HCEC 1CT (cell line): ENCODE measurements at regions not wholly inside any gene's neighbourhood (a gene's known extent, or its start where the extent isn't known, plus 50 kb on each side); places are given as distances from the start of the nearest gene placed in this dataset.

Experiments used
- DNase-seq: peaks from one replicate; pipeline ENCODE4 v3.0.0-alpha.2; 2017

DNA sequence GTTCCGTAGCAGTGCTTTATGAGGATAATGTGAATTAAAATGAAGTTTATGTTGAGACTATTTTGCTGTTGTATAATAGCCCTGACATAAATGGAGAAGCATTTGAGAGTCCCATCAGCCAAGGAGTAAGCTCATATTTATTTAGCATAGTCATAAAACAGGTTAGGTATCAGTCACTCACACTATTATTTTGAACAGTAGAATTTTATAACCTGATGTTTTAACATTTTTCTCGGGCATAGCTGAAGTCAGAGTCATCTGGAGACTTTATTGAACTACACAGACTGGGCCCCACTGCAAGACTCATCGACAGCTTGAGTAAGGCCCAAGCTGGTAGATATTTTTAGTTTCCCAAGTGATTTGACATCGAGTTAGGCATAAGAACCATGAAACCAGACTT lies 620.3 kb upstream of the WWC1 start:
- peak; percentile 49 for DNase-seq

DNA sequence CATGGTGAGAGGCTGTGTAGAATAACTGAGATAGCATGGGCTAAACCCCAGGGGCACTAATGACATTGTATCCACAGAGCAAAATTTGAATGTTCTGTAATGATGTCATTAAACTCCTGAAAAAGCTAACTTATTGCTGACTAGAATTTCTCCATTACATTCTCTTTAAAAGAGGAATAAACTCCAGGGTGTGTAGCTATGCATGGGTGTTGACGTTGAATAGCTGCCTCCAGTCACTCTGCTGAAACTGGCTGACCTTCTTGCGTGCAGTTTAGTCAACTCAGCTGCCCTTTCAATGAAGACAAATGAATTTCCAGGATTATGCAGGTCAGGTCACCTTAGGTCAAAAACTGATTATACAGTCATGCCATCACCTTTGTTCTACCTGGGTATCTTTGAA lies 617.5 kb upstream of the WWC1 start:
- no peak for DNase-seq

GRCh38 chr5:167678481-167678880 lies 613.0 kb upstream of the WWC1 start:
- peak; percentile 25 for DNase-seq

- DNase-seq, result peak; percentile 36
Measured at GRCh38 chr5:167684251-167684650, 607.2 kb upstream of the WWC1 start.

- peak; percentile 82 for DNase-seq
Measured at GRCh38 chr5:167688341-167689130, 602.9 kb upstream of the WWC1 start.

GRCh38 chr5:167694325-167695147 lies 596.9 kb upstream of the WWC1 start:
- no peak for DNase-seq

DNA sequence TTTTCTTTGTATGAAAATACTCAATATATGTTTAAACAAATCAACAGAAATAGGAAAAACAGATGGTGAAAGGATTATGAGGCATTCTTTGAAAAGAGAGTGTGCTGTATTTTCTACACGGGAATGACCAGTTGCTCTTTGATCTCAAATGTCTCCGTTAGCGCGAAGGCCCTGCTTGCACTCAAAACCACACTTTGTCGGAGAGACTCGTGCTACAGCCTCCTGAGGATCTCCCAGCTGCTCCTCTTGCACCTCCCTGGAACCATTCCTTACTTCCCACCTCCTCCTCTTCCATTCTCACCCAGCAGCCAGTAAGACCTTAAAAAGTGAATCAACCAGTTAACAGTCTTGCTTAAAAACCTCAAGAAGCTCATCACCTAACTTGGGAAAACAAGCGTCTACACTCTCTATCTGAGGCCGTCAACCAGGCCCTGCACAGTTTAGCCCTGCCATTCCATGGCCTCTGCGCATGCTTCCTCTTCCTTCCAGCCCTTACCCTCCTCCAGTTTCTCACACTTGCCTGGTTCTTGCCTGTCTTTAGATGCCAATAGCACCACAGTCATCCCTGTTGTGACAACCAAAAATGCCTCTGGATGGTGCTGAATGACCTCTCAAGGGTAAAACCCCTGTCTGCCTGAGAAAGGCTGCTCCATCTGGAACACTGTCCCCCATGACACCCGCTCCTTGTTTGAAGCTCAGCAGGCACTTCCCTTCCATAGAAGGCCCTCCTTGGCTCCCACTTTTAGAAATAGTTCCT lies 594.7 kb upstream of the WWC1 start:
- DNase-seq, result no peak

GRCh38 chr5:167699432-167699831 lies 592.0 kb upstream of the WWC1 start:
- DNase-seq, result peak; percentile 100

- DNase-seq, result no peak
Measured at GRCh38 chr5:167701051-167701450, 590.4 kb upstream of the WWC1 start.

GRCh38 chr5:167702014-167702413 lies 589.4 kb upstream of the WWC1 start:
- DNase-seq, result no peak

DNA sequence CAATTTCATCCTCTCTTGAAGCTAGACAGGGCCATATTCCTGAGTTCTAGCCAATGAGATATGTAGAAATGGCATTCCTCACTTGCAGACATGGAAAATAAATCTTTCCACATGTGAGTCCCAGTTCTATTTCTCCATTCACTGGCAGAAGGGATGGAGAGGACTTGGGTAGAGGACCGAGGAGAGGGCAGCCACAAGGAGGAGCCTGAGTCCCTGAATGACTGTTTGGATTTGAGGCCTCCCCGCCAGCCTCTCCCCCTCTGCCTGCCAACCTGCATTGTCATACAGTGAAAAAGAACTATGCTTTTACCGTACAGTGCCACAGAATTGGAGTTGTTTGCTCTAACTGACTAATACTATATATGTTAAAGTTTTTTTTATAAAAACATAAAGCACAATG lies 583.0 kb upstream of the WWC1 start:
- no peak for DNase-seq

- no peak for DNase-seq
Measured at GRCh38 chr5:167709625-167710024, 581.8 kb upstream of the WWC1 start.

- no peak for DNase-seq
Measured at GRCh38 chr5:167710444-167711073, 580.9 kb upstream of the WWC1 start.

GRCh38 chr5:167712986-167713585 lies 578.4 kb upstream of the WWC1 start:
- DNase-seq, result no peak

- no peak for DNase-seq
Measured at GRCh38 chr5:167713896-167714295, 577.5 kb upstream of the WWC1 start.

- DNase-seq, result peak; percentile 61
Measured at GRCh38 chr5:167716126-167716775, 575.2 kb upstream of the WWC1 start.

- peak; percentile 83 for DNase-seq
Measured at GRCh38 chr5:167720259-167720658, 571.2 kb upstream of the WWC1 start.

DNA sequence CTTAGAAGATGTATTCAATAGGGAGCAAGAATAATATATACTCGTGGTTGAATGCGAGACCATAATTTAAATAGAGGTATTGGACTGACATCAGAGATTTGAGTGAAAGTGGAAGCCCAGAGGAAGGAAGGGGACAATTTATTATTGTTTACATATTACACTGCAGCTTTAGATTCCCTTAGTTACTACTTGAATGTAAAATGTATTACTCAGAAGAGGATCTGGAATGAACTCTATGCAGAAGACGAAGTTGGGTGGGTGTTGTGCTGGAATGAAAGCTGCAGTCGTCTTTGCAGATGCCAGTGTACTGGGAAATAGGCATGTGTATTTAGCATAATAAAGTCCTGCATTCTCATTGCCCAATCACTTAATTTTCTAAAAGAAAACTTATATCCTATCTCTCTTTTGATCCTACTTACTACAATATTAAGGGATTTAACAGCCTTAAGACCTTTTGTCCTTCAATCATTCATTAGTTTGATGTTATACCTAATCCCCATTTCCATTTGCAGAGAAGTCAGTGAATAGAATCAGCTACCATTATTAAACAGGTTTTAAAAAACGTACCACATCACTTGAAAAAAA lies 570.7 kb upstream of the WWC1 start:
- peak; percentile 65 for DNase-seq

DNA sequence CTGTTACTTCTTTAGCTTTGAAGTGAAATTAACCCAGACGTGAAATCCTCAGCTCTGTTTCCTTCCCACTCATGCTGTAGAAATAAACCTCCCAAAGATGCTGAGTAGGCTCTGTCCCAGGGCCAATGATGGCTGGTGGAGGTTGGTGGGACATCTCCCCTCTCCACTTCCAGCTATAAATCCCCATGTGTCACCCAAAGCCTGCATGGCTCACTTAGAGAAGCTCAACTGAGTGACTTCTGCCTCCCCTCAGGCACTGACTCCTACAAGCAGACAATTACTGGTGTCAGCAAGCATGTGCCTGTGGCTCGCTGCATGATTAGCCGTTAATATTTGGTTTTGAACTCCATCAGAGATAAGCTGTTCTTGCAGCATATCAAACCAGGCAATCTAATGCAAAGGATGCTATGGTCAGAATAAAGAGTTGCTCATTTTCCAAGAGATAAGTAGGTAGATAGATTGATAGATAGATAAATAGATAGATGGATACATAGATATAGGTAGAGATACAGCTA lies 569.5 kb upstream of the WWC1 start:
- no peak for DNase-seq

GRCh38 chr5:167723254-167723871 lies 568.1 kb upstream of the WWC1 start:
- peak; percentile 69 for DNase-seq

- DNase-seq, result peak; percentile 30
Measured at GRCh38 chr5:167725264-167725663, 566.2 kb upstream of the WWC1 start.
